COLO668 (cell line): ENCODE measurements at regions not wholly inside any gene's neighbourhood (a gene's known extent, or its start where the extent isn't known, plus 50 kb on each side); places are given as distances from the start of the nearest gene placed in this dataset.
"Not testable (repeated sequence)": the region's sequence is repeated elsewhere in the genome, so short reads cannot be mapped to it uniquely, and the experiment has no call there.

Source experiments
- DNase-seq: peaks from one replicate; lab custom pipeline; 2025; ENCODE audit not compliant: unreplicated experiment; lab: John Stamatoyannopoulos, UW

DNA sequence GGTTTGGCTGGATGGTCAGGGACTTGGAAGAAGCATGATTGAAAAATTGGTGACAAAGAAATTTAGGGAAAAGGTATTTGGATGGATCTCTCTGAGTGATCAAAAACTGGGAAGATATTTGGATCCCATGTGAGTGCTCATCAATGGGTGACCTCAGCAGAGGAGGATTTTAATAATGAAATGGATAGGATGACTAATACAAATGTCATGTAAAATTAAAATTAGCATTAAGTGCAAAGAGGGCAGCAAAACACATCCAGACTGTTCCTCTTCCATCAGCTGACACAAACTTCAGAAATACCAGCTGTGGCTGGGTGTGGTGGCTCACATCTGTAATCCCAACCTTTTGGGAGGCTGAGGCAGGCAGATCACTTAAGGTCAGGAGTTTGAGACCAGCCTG, 151.7 kb downstream of the THBS2 start:
- DNase-seq: no peak

DNA sequence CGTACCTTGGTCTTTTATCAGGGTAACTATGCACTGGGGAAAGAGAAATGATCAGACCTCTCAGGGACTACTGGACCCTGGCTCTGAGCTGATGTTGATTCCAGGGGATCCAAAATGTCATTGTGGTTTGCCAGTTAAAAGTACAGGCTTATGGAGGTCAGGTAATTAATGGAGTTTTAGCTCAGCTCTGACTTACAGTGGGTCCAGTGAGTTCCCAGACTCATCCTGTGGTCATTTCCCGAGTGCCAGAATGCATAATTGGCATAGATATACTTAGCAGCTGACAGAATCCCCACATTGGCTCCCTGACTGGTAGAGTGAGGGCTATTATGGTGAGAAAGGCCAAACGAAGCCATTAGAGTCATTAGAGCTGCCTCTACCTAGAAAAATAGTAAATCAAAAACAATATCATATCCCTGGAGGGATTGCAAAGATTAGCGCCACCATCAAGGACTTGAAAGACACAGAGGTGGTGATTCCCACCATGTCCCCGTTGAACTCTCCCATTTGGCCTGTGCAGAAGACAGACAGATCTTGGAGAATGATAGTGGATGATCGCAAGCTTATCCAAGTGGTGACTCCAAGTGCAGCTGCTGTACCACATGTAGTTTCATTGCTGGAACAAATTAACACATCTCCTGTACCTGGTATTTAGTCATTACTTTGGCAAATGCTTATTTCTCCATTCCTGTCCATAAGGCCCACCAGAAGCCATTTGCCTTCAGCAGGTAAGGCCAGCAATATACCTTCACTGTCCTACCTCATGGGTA, 152.4 kb downstream of the THBS2 start:
- no peak for DNase-seq

DNA sequence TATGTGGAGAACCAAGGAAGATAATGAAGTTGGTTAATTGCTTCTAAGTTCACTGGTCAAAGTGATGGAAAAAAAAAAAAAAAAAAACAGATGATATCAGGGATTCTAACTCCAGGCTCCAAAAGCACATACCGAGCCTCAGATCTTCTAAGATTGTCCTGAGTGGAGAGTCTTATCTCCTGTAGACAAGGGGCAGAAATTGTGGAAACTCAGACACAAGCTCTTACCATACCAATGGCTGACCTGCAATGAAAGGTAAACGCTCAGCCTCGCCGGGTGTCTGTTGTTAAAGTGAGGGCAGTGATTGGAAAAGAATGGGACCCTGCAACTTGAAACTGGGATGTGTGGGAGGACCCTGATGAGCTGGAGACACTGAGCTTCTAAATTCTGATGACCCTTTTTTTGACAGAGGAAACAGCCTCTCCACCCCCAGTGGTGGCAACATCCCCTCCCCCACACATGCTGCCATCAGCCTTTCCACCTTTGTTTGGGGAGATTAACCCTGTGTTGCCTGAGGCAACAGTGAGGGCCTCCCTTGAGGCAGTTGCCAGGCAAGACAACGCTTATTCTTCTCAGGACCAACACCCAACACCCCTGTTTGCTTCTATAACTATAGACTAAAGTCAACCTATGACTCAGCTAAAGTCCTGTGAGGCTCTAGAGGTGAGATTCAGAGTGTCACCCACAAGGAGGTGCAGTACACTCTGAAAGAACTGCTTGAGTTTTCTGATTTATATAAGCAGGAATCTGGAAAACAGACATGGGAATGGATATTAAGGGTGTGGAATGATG, 154.0 kb downstream of the THBS2 start:
- peak; percentile 2 for DNase-seq

DNA sequence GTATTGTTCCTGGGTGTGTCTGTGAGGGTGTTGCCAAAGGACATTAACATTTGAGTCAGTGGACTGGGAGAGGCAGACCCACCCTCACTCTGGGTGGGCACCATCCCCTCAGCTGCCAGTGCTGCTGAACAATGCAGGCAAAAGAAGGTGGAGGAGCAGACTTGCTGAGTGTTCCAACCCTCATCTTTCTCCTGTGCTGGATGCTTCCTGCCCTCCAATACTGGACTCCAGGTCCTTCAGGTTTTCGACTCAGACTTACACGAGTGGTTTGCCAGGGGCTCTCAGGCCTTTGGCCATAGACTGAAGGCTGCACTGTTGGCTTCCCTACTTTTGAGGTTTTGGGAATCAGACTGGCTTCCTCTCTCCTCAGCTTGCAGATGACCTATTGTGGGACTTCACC, 155.0 kb downstream of the THBS2 start:
- DNase-seq: not testable (repeated sequence)

DNA sequence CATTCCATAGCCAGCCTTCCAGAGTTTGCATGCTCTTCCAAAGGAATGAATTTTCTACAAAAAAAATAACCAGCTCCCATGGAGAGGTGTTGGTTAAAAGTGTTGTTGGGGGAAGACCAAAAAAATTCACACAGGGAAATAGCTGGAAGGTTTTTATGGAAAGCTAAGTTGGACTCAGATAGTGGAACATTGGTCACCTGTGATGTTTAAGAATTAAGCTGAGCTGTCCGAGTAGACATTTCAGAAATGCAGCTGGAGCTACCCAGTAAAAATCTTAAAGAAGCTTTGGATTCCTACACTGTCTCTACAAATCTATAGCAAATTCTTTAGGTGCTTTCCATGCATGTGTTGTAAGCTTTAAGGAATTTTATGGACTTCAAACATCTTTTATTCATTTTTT, 155.5 kb downstream of the THBS2 start:
- no peak for DNase-seq

DNA sequence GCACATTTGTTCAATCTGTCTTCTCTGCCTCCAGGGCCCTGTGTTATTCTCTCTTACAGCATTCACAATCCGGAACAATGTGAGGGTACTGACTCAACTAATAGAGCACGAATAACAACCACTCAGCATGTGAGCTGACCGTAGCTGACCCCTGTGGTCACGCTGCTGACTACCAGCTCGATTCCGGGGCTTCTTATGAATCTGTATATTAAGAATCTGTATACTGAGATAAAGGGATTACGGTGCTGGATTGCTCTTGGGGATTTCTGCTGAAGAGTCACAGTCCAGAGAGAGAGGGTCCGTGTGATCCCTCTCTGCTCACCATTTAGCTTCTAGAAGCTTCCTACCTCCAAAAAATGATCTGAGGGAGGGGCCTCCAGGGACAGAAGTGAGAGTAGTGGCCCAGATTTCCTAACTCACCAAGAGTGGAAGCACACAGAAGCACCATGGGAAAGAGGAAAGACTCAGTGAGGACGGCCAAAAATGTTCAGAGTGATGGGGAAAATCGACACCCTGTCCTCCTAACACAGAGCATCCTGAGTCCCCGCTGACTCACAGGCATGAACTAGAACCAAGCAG, 156.2 kb downstream of the THBS2 start:
- DNase-seq: no peak

DNA sequence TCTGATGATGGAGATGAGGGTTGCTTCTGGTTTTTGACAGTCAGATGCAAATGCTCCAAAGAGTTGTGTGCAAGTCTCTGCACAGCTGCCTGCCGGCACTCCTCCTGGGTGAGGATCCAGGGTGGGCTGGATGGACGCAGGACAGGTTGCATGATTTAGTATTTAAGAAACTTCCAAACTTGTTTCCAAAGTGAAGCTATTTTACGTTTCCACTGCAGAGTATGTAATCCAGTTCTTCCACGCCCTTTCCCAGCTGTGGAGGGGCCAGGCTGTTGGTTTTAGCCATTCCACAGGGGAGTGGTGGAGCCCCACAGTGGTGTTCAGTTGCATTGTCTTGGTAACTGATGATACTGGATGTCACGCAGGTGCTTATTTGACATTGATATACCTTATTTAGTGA, 157.3 kb downstream of the THBS2 start:
- DNase-seq: no peak

DNA sequence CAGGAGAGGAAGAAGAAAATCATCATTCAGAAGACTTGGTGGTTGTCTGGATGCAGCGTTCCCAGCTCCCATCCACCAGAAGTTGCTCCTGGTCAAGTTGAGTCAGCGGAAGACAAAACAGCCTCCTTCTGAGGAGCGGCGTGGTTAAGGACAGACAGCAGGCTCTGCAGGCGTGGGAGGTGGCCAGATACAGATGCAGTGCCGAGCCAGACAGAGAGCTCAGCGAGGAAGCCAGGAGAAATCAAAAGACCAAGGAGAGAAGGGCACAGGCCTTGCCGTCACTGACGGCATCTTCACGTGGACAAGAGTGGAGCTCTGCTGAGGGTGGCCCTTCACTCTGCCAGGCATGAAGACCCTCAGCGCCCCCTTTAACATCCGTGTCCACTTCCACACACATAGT, 158.5 kb downstream of the THBS2 start:
- DNase-seq: no peak

DNA sequence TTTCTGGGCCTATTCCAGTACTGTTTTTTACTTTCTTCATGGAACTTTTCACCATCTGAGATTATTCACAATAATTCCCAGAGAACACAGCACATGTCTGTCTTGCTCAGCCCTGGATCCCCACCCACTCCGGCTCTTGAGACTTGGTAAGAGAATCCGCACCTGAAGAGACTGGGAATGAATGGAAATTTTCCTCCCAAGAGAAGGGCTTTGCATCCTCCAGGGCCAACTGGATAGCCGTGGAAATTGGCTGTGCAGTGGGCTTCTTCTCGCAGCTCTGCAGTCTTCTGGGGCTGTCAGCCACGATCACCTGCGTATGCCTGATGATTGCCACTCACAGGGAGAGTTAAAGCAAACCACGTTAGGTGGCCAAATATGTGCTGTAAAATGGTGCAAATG, 159.1 kb downstream of the THBS2 start:
- no peak for DNase-seq

DNA sequence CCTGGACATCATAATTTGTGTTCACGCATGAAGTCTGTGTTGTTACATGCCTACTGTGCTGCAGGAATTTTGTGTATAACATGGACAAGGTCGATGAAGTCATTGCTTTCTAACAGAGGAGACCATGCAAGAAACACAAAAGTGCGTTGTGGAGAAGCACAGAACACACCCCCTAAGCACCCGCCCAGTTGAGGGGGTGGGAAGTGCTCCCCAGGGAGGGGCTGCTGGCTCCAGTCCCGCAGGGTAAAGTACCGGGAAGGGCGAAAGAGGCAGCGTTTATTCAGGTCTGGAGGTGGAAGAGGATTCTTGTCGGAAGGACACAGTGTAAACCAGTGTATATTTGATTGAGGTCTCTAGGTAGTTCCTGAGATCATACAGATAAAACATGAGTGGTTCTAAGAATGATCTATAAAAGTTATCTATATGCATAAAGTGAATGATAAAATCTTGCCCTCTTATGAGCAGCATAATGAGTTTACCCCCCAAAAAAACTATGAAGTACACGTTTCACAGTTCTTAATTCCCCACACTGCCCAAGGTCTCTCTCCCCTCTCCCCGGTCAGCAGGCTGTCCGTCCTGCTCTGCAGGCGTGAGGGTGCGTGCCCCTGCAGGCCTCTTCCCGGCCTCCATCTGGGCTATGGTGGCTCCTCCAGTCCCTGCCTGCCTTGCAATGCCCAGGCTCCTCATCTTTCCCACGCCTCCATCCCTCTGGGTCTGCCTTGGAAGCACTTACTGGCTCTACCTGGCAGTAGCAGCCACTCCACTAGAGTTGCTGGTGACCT, 159.7 kb downstream of the THBS2 start:
- DNase-seq: no peak

DNA sequence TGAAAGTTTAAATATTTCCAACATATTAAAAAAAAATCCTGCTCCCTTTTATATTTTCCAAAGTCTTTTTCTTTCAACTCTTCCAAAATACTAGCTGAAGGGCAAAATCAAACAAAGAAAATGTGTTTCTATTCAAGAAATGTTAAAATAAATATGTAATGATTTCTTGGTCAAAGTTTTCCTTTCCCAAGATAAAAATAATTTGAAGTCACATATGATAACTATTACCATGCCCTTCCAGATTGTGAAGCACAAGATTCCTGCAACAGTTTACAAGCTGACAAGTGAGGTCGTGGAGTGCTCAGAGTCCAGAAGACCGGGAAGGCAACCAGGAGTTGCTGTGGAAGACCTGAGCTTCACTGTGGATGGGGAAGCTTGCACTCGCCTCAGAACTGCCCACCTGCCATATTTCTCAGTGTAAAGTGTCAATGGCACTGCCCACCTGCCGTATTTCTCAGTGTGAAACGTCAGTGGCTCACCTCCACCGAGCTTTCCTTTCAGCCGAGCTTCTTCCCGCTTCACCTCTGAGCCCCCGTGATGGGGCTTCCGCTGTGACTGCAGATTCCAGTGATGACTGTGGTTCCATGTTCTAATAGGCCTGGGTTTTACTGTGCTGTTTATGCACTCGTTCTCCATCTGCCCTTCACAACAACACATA, 160.5 kb downstream of the THBS2 start:
- no peak for DNase-seq

DNA sequence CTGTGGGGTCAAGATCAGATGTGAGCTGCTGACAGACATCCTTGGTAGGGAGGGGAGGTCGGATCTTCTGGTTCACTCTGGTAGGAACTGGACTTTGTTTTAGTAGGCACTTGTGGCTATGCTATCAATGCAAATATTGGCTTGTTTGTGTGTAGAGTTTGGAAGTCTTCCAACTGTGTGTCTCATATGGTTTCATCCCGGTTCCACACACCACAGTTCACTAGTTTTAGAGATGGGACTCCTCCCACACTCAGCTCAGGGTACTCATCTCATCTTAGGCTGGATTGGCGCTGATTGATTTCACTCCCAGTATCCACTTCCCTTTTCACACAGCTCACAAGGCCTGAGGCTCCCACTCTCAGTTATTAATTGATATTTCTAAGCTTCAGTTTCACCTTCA, 161.3 kb downstream of the THBS2 start:
- peak; percentile 32 for DNase-seq

DNA sequence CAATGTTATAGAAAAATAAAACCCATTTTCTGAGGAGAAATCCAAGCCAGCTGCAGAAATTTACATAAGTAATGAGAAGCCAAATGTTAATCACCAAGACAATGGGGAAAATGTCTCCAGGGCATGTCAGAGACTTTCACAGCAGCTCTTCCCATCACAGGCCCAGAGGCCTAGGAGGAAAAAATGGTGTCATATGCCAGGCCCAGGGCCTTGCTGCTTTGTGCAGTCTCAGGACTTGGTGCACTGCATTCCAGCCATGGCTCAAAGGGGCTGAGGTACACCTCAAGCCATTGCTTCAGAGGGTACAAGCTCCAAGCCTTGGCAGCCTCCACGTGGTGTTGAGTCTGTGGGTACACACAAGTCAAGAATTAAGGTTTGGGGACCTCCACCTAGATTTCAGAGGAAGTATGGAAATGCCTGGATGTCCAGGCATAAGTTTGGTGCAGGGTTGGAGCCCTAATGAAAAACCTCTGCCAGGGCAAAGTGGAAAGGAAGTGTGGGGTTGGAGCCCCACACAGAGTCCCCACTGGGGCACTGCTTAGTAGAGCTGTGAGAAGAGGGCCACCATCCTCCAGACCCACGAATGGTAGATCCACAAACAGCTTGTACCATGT, 163.0 kb downstream of the THBS2 start:
- DNase-seq: not testable (repeated sequence)

DNA sequence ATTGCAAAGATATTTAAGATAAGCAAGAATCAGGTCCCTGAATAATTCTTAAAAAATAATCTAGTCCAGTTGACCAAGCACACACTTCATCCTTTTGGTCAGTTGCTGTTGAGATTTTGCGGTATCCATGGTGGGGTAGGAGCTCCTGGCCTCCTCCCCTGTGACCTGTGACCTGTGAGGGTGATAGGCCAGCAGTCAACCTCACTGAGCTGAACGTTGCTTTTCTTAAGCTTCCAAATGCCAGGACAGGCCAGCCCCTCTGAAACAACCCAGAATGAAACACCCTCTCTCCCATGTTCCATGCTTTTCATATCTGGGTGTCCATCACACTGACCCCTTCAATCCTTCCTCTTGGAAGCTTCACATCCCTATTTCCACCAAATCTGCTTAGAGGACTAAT, 164.9 kb downstream of the THBS2 start:
- no peak for DNase-seq

DNA sequence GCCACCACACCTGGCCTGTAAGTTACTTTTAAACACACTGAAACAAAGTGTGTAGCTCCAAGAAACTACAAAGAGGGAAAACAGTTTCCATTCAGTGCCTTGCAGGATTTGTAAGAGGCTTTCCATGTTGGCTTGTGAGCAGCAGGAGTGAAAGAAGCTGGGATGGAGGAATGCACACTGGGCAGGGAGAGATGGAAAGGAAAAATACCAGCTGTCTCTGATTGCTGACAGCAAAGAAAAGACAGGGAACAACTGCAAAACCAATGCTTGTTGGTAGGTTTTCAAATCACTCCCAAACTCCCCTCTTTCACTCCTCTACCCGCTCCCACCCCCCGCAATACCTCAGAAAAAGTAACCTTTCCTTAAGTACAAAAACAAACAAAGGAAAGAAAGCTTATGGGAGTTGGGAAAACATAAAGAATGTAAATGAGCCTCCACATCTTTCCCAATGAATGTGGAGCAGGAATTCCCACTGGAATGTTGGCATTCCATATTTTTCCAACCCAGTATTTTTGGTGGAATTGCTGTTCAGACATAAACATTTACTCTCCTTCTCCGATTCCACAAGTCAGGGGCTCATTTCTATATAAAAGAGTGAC, 166.1 kb downstream of the THBS2 start:
- no peak for DNase-seq

DNA sequence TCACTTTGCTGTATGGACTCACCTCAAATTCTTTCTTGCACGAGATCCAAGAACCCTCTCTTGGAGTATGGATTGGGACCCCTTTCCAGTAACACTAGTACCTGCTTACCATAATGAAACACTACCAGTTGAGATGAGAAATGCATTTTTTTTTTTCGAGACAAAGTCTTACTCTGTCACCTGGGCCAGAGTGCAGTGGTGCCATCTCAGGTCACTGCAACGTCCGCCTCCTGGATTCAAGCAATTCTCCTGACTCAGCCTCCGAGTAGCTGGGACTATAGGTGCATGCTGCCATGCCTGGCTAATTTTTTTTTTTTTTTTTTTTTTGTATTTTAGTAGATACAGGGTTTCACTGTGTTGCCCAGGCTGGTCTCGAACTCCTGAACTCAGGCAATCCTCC, 167.0 kb downstream of the THBS2 start:
- DNase-seq: not testable (repeated sequence)

DNA sequence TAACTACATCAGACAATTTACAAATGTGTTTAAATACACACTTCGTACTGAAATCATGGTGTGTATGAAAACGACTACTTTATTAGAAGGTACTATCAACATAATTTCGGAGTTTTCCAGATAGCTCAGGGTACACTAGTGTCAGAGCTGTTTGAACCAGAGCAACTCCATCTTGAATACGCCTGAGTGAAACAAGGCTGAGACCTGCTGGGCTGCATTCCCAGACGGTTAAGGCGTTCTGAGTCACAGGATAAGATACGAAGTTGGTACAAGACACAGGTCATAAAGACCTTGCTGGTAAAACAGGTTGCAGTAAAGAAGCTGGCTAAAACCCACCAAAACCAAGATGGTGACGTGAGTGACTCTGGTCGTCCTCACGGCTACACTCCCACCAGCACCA, 167.6 kb downstream of the THBS2 start:
- no peak for DNase-seq

DNA sequence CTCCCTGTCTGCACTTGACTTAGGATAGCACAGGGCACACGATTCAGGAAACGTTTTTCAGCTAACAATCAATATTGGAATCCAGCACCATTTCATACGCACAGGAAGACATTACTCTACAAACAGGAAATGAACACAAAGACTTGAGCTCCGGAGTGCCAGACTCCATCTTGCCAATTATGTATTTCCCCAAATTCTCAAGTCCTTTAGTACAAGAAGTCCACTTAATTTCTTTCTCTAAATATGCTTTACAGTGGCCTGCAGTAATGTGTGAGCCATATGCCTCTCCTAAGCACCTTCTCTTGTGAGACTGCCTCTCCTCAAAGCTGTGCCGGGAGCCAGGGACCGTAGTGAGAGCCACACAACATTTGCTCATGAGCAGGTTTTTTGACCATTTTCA, 168.2 kb downstream of the THBS2 start:
- no peak for DNase-seq

DNA sequence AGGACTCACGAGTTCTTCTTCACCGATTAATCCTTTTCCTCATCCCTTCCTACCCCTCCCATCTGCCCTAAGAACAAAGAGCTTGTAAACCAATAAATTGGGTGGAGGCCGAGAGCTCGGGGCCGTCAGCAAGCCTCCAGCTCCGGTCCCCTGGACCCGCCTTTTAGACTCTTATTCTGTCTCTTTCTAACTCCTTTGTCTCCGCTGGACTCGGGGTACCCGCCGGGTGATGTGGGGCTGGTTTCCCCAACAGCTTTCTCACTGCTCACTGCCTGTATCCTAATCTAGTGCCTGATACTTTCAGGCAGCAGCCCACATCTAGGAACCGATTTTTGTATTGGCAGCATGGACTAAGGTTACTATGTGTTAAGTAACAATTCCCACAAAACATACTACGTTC, 169.1 kb downstream of the THBS2 start:
- DNase-seq: not testable (repeated sequence)

DNA sequence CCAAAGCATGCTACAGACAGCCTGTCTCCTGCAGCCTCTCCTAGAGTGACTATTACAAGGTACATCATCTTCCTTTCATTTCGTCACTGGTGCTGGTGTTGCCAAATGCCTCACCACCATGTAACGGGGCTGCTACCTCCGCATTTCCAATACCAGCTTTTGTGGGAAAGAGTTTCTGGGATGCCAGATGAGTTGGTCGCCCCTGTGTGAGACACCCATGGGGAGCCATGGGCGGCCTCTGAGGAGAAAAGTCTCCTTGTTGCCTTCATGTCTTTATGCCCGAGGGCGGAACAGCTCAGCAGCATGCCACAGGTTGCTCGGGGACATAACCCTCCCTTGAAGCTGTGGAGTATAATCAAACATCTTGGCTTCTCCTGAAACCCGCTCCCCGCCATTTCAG, 169.6 kb downstream of the THBS2 start:
- no peak for DNase-seq
